ENCODE measurements at regions not wholly inside any gene's neighbourhood (a gene's known extent, or its start where the extent isn't known, plus 50 kb on each side); places are given as distances from the start of the nearest gene placed in this dataset.

- no peak for DNase-seq (ENCODE audit: extremely low read depth in 1 of 4, low spot score in 3 of 4)
- no peaks in the 10 kb centered on the region for H3K27me3 ChIP-seq (ENCODE audit: control insufficient read depth in 2 of 2, insufficient read depth in 2 of 2, low read length in 2 of 2)
- ATAC-seq: no peak
- WGBS (ENCODE audit: insufficient coverage, low coverage, missing lambda C conversion rate): 0% methylated on average over 5 of the region's 5 CpGs
- POLR2A ChIA-PET: no interaction called here
- intact Hi-C loops (cut with micrococcal nuclease) (no loop called here), in situ Hi-C loops (cut with MboI) (no loop called here)
- H3K4me3 ChIP-seq: no peak overlapping the region
- no peaks in the 10 kb centered on the region for H3K79me2 ChIP-seq (ENCODE audit: control insufficient read depth, insufficient read depth, low read length)
- no TSS peak for BruUV-seq (replicated peaks)
- no peak overlapping the region for H3K9ac ChIP-seq (ENCODE audit: insufficient read depth in 1 of 2, low read depth in 2 of 2, low read length in 2 of 2)
- no peaks in the 10 kb centered on the region for H4K20me1 ChIP-seq (replicated peaks; ENCODE audit: control insufficient read depth, insufficient read depth, low read length)
- CTCF ChIA-PET (ENCODE audit: low intra/inter-chr PET ratio): no interaction called here
- no peaks in the 10 kb centered on the region for H3K9me1 ChIP-seq (ENCODE audit: control insufficient read depth, insufficient read depth, low read length)
- no peak for FAIRE-seq
- H3K4me1 ChIP-seq (replicated peaks in 1 of 2; ENCODE audit: control insufficient read depth in 2 of 2, insufficient read depth in 2 of 2, low read length in 2 of 2): no peaks in the 10 kb centered on the region
- H3K4me2 ChIP-seq (ENCODE audit: insufficient read depth, low read length): no peak overlapping the region
- H3K36me3 ChIP-seq (ENCODE audit: control insufficient read depth, insufficient read depth, low read length): no peaks in the 10 kb centered on the region
- no peak overlapping the region for H2AFZ ChIP-seq (ENCODE audit: low read depth, low read length)
- H3K9me3 ChIP-seq (replicated peaks; ENCODE audit: control insufficient read depth, insufficient read depth, low read depth, low read length): no peaks in the 10 kb centered on the region
- no peak overlapping the region for H3K27ac ChIP-seq (ENCODE audit: extremely low read depth, low read depth, low read length)
- TF ChIP-seq NR0B1 (IDR thresholded peaks at IDR 0.05; ENCODE audit: partially characterized antibody): no peak
- no peak for TF ChIP-seq WHSC1 (IDR thresholded peaks at IDR 0.05; ENCODE audit: low read length)
- TF ChIP-seq SIRT6 (IDR thresholded peaks at IDR 0.05; ENCODE audit: low read depth, low read length): no peak
- TF ChIP-seq SRSF3 (IDR thresholded peaks at IDR 0.05; ENCODE audit: insufficient read depth, low read length): no peak
- TF ChIP-seq CTCFL (IDR thresholded peaks at IDR 0.05; ENCODE audit: borderline replicate concordance, insufficient read depth, low read depth, low read length, poor library complexity, severe bottlenecking): no peak
- no peak for TF ChIP-seq HNRNPK (IDR thresholded peaks at IDR 0.05; ENCODE audit: low read depth, low read length, poor library complexity, severe bottlenecking)
- no peak for TF ChIP-seq ZMIZ1 (IDR thresholded peaks at IDR 0.05; ENCODE audit: low read depth in 2 of 2, low read length in 2 of 2)
- TF ChIP-seq ZNF282 (CRISPR knock-in tag; IDR thresholded peaks at IDR 0.05): no peak
- no peak for TF ChIP-seq ZNF589 (CRISPR knock-in tag; IDR thresholded peaks at IDR 0.05; ENCODE audit: low read depth)
- TF ChIP-seq BMI1 (IDR thresholded peaks at IDR 0.05; ENCODE audit: low read length): no peak
- TF ChIP-seq ZNF766 (CRISPR knock-in tag; conservative IDR thresholded peaks at IDR 0.05): no peak
- TF ChIP-seq JUNB (CRISPR knock-in tag; conservative IDR thresholded peaks at IDR 0.05): no peak
These were observed 288.1 kb downstream of the EPHA4 start for GRCh38 chr2:221283896-221284545.

Measured in K562 (cell line).